ENCODE measurements at regions not wholly inside any gene's neighbourhood (a gene's known extent, or its start where the extent isn't known, plus 50 kb on each side); places are given as distances from the start of the nearest gene placed in this dataset.

GRCh38 chr6:113750151-113750855 lies 106.8 kb upstream of the MARCKS start:
- H3K9ac ChIP-seq: no peak overlapping the region
- H2AFZ ChIP-seq: no peak overlapping the region
- TF ChIP-seq CTCF (IDR thresholded peaks at IDR 0.05): no peak
- H3K4me3 ChIP-seq (ENCODE audit: low read depth, low read length): no peak overlapping the region
- no peaks in the 10 kb centered on the region for H3K4me1 ChIP-seq
- no peaks in the 10 kb centered on the region for H3K36me3 ChIP-seq (ENCODE audit: control insufficient read depth, insufficient read depth, low read length)
- H3K27me3 ChIP-seq (ENCODE audit: control insufficient read depth, insufficient read depth, low read length): no peaks in the 10 kb centered on the region
- no peak overlapping the region for H3K27ac ChIP-seq
- H3K79me2 ChIP-seq: no peaks in the 10 kb centered on the region
- H3K4me2 ChIP-seq (ENCODE audit: low read length): no peak overlapping the region
- no peaks in the 10 kb centered on the region for H3K9me3 ChIP-seq (ENCODE audit: control insufficient read depth, low read length)

- H3K4me1 ChIP-seq: no peaks in the 10 kb centered on the region
- H3K79me2 ChIP-seq: no peaks in the 10 kb centered on the region
- H3K4me3 ChIP-seq (ENCODE audit: low read depth, low read length): no peak overlapping the region
- H3K27ac ChIP-seq: no peak overlapping the region
- no peak for TF ChIP-seq CTCF (IDR thresholded peaks at IDR 0.05)
- no peak overlapping the region for H3K9ac ChIP-seq
- no peaks in the 10 kb centered on the region for H3K27me3 ChIP-seq (ENCODE audit: control insufficient read depth, insufficient read depth, low read length)
- no peak overlapping the region for H3K4me2 ChIP-seq (ENCODE audit: low read length)
- H3K36me3 ChIP-seq (ENCODE audit: control insufficient read depth, insufficient read depth, low read length): no peaks in the 10 kb centered on the region
- no peaks in the 10 kb centered on the region for H3K9me3 ChIP-seq (ENCODE audit: control insufficient read depth, low read length)
- H2AFZ ChIP-seq: no peak overlapping the region
Observed at GRCh38 chr6:113754291-113754690, 102.9 kb upstream of the MARCKS start.

- H2AFZ ChIP-seq: no peak overlapping the region
- H3K4me2 ChIP-seq (ENCODE audit: low read length): no peak overlapping the region
- no peak overlapping the region for H3K27ac ChIP-seq
- H3K4me1 ChIP-seq: no peaks in the 10 kb centered on the region
- TF ChIP-seq CTCF (IDR thresholded peaks at IDR 0.05): no peak
- H3K9ac ChIP-seq: no peak overlapping the region
- H3K36me3 ChIP-seq (ENCODE audit: control insufficient read depth, insufficient read depth, low read length): no peaks in the 10 kb centered on the region
- no peaks in the 10 kb centered on the region for H3K27me3 ChIP-seq (ENCODE audit: control insufficient read depth, insufficient read depth, low read length)
- no peaks in the 10 kb centered on the region for H3K79me2 ChIP-seq
- H3K9me3 ChIP-seq (ENCODE audit: control insufficient read depth, low read length): no peaks in the 10 kb centered on the region
- no peak overlapping the region for H3K4me3 ChIP-seq (ENCODE audit: low read depth, low read length)
Observed at GRCh38 chr6:113755449-113756289, 101.5 kb upstream of the MARCKS start.

DNA sequence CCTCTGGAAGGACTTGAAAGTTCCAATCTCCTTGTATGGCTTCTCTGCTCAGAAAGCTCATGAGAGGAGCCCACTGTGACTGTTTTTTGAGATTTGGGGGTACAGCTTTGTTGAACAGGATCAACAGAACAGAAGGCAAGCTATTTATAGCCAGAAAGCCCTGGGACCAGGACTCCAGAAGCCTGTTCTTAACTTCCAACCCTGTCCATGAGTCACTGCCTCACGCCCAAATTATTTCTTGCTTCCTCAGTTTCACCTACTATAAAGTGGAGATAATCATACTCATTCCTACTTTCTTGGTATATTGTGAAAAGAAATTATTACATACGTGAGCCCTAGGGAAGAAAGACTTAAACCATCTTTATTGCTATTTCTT lies 100.9 kb upstream of the MARCKS start:
- Histone ChIP-seq H3K9me3 (ENCODE audit: control insufficient read depth, low read length) (no peaks in the 10 kb centered on the region), H3K4me1 (no peaks in the 10 kb centered on the region), H3K9ac (no peak overlapping the region), H3K36me3 (ENCODE audit: control insufficient read depth, insufficient read depth, low read length) (no peaks in the 10 kb centered on the region), H3K4me3 (ENCODE audit: low read depth, low read length) (no peak overlapping the region), H2AFZ (no peak overlapping the region), H3K4me2 (ENCODE audit: low read length) (no peak overlapping the region), H3K27ac (no peak overlapping the region), H3K27me3 (ENCODE audit: control insufficient read depth, insufficient read depth, low read length) (no peaks in the 10 kb centered on the region), H3K79me2 (no peaks in the 10 kb centered on the region)
- no peak for TF ChIP-seq CTCF (IDR thresholded peaks at IDR 0.05)
